HL-60 (cell line): ENCODE measurements at regions not wholly inside any gene's neighbourhood (a gene's known extent, or its start where the extent isn't known, plus 50 kb on each side); places are given as distances from the start of the nearest gene placed in this dataset.

Experiments
- CTCF ChIP-seq: IDR thresholded peaks from one replicate; pipeline ENCODE4 v1.5.1; 2011; ENCODE audit warnings: low read length, control low read depth, inconsistent platforms; ENCODE audit not compliant: insufficient read depth
- POLR2AphosphoS5 ChIP-seq: IDR thresholded peaks from 2 replicates; pipeline ENCODE4 v1.6.1; 2012; ENCODE audit warnings: low read depth
- REST ChIP-seq: IDR thresholded peaks from 2 replicates; pipeline ENCODE4 v1.6.1; 2012; ENCODE audit warnings: low read depth; ENCODE audit not compliant: insufficient replicate concordance

GRCh38 chr17:13160296-13160695 is 142.5 kb upstream of the ELAC2 start:
- no peak for TF ChIP-seq REST
- TF ChIP-seq CTCF: no peak
- no peak for TF ChIP-seq POLR2AphosphoS5
